Stimulated activated CD8-positive, alpha-beta memory T cell treated with anti-CD3 and anti-CD28 coated beads, Interleukin-4, amount 100 ng/mL, for 24 hours (primary cell): ENCODE measurements at regions not wholly inside any gene's neighbourhood (a gene's known extent, or its start where the extent isn't known, plus 50 kb on each side); places are given as distances from the start of the nearest gene placed in this dataset.

ENCODE experiments used
- DNase-seq: peaks from one replicate; pipeline ENCODE4 v3.0.0-alpha.2; 2020; ENCODE audit warnings: low read depth

DNA sequence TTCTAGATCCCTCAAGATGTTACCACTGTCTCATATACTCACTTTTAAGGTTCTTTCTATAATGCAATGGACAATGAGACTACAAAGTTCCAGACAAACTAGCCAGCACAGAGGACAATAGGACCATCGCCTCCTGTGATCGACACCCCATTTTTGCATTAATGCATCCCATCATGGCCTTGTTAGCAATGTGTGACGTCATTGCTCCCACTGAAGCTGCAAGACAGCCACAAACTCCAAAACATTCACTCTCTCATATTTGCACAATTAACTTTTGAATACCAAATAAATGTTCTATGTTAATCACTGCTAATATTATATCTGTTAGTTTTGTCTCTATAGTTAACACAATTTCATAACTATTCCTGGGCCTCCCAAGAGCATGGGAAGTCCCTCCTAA lies 88.8 kb upstream of the TMEM72 start:
- DNase-seq = no peak

GRCh38 chr10:44822966-44823365 lies 88.2 kb upstream of the TMEM72 start:
- DNase-seq = no peak

GRCh38 chr10:44824607-44825006 lies 86.5 kb upstream of the TMEM72 start:
- DNase-seq = no peak

- DNase-seq = no peak
Measured at GRCh38 chr10:44827431-44828006, 83.6 kb upstream of the TMEM72 start.

- DNase-seq = no peak
Measured at GRCh38 chr10:44828508-44829142, 82.5 kb upstream of the TMEM72 start.

DNA sequence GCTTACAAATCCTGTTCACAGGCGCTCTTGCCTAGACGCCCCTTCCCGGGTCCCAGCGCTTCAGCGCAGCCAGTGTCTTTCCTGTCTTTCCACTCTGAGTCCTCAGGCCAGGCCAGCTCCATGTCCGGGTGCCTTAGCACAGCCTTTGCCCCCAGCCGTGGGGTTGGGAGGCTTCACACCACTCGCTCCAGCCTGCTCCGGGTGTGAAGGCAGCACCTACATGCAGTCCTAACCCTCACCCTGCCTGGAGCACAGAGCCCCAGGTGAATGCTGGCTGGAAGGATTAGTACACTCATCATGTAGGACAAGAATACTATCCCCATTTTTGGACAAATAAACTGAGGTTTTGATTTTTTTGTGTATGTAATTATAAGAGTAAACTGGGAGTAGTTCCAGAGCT lies 81.7 kb upstream of the TMEM72 start:
- no peak for DNase-seq

DNA sequence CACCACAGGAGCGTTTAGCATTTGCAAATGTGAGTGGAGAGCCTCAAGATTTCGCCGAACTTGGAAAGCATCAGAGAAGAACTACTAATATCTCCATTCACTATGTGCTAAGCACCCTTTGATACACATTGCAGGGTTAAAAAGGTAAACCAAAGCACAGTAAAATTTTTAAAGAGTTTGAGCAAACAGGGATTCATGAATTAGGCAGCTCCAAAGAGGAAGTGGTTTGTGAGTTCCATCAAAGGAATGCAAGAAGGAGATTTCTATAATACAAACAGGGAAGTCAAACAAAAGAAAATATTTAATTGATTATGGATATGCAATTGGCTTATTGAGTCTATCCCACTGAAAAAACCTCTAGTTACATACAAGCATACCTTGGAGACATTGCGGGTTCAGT lies 81.1 kb upstream of the TMEM72 start:
- no peak for DNase-seq

DNA sequence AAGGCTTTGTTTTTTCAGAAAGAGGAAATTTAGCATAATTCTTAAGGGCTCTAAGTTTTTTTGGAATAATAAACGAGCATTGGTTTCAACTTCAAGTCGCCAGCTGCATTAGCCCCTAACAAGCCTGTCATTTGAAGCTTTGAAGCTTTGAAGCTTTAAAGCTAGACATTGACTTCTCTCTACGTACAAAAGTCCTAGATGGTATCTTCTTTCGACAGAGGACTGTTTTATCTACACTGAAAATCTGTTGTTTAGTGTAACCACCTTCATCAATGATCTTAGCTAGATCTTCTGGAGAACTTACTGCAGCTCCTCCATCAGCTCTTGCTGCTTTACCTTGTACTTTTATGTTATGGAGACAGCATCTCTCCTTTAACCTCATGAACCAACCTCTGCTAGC lies 79.6 kb upstream of the TMEM72 start:
- no peak for DNase-seq

GRCh38 chr10:44832595-44833390 lies 78.3 kb upstream of the TMEM72 start:
- DNase-seq = no peak

DNA sequence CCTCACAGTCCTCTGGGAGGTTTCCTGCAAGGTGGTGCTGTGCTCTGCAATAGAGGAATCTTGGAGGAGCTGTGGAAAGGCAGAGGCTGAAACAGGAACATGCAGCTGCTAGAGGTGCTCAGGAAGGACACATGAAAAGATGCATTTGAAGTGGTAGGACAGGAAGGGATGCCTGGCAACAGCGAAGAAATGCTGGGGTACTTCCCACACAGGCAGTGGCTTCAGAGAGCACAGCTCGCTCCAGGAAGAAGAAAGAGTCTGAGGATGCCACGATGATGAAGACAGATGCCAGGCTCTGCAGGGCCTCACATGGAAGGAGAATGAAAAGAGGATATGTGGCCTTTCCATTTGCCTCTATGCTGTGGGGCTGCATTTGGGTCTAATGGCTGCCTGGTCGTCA lies 77.0 kb upstream of the TMEM72 start:
- no peak for DNase-seq

- no peak for DNase-seq
Measured at GRCh38 chr10:44835300-44835699, 75.8 kb upstream of the TMEM72 start.

DNA sequence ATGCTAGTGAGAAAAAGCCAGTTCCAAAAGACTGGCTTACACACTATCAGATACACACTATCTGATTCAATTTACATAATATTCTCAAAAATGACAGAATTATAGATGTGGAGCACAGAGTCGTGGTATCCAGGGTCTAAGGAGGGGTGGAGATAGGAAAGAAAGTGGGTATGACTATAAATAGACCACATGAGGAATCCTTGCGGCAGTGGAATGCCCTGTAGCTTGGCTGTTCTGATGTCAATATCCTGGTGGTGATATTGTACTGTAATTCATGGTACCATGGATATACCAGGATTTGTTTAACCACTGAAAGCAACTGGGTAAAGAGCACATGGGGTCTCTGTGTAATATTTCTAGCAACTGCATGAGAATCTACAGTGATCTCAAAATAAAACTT lies 67.7 kb upstream of the TMEM72 start:
- DNase-seq = no peak

GRCh38 chr10:44845361-44846175 lies 65.6 kb upstream of the TMEM72 start:
- DNase-seq = no peak

DNA sequence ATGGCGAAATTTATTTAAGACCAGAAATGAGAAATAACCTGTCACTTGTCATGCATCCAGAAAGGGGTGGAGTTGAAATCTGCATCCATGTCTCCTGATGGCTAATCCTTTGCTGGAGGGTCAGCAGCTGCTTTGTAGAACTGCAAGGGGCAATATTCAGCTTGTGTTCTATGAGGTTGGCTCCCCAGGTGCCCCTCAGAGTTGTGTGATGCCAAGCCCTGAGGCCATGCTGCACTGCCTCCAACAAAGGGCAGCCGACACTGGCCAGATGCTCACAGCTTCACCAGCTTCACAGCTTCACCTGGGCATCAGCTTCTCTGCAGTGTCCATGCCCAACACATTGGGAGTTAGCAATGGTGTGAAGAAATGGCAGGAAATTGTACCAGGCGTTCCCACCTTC lies 64.0 kb upstream of the TMEM72 start:
- no peak for DNase-seq

DNA sequence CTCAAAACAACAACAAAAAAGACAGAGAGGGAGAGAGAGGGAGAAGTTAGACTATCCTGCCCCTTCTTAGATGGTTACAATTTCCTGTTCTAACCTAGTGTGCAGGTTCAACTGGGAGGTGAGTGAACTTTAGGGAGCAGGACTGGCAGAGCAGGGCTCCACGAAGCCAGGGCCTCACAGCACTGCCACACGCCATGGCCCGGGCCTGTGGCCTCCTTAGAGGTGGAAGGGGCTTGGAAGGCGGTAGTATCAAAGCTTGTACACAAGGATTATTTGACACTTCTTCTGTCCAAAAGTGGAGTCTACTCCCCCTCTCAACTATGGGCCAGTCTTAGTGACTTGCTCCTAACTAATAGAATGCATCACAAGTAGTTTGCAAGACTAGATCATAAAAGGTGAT lies 62.9 kb upstream of the TMEM72 start:
- no peak for DNase-seq

GRCh38 chr10:44849936-44850335 lies 61.2 kb upstream of the TMEM72 start:
- DNase-seq = no peak

DNA sequence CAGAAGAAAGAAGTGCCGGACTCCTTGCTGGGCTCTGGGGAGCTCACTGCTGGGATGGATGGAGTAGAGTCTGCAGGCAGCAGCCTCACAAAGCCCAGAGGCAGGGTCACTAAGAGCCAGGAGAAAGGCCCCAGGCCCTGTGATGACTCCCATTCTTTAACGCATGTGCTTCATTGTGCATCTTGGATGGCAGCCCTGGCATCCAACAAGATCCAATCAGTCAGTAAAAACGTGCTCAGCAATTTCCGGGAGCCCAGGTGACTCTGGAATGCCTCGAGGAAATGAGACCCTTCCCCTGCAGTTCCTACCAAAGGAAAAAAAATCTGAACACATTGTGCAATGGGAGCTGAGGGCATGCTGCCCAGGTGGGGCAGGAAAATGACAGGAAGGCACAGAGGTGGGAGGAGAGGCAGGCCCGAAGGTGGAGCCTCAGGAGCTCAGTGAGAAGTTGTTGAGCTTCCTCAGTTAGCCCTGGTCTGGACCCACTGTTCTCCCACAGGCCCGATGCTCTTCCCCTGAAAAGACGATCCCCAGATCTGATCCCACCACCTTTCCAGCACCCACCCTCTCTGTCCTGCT lies 60.7 kb upstream of the TMEM72 start:
- DNase-seq = no peak

DNA sequence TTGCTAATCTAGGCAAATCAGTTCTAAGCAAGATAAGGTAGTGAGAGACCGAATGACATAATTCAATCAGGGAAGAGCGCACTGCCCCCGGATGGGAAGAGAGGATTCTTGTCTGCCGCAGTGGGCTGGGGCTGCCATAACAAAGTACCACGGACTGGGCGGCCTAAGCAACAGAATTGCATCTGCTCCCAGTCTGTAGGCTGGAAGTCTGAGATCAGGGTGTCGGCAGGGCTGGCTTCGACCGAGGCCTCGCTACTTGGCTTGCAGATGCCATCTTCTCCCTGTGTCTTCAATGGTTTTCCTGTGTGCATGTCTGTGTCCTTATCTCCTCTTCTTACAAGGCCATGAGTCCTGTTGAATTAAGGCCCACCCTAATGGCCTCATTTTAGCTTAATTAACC lies 59.7 kb upstream of the TMEM72 start:
- no peak for DNase-seq

DNA sequence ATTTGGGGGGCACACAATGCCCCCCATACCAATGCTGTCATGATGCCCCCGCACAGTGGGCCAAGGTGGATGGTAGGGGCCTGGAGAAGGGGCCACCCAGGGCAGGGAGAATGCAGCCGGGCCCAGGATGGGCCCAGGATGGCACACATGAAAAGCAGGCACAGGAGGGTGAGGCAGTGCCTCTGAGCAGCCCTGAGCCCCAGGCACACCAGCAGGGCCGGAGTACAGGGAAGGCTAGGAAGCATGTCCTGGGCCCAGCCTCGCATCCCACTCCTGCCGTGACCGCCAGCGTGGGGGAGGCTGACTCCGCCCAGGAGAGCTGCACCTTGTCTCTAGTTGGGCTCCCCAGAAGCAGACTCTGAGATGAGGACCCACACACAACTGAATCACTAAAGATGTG lies 59.3 kb upstream of the TMEM72 start:
- no peak for DNase-seq

GRCh38 chr10:44853148-44853734 lies 57.9 kb upstream of the TMEM72 start:
- no peak for DNase-seq

DNA sequence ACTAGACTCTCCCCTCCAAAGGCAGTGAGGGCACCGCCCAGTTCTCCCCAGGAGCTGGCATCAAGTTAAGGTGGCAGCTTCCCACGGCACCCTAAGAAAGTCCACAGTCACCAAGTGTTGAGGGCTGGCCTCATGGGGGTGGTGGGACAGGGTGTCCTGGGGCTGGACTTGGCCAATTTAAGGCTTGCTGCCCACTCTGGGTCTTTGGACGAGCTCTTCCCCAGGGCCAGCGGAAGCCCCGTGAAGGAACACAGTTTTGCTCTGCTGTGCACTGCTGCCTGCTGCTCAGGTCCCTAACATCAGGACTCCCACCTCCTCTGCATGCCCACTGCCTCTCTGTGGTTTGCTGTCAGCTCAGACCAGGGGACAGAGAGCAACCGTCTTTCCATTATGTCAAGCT lies 57.3 kb upstream of the TMEM72 start:
- DNase-seq = no peak
